ENCODE measurements at regions not wholly inside any gene's neighbourhood (a gene's known extent, or its start where the extent isn't known, plus 50 kb on each side); places are given as distances from the start of the nearest gene placed in this dataset.

GRCh38 chr1:74842726-74843125 is 109.8 kb downstream of the TYW3 start:
- WGBS (ENCODE audit: insufficient coverage): no CpG with 5 or more reads among the region's 3 CpGs
- no peaks in the 10 kb centered on the region for H3K9me3 ChIP-seq (ENCODE audit: control extremely low read depth in 1 of 5, control insufficient read depth in 4 of 5, insufficient read depth in 2 of 5, low read depth in 1 of 5, low read length in 4 of 5)

GRCh38 chr1:74847715-74848114 is 114.8 kb downstream of the TYW3 start:
- Histone ChIP-seq H3K27ac (ENCODE audit: insufficient read depth in 1 of 2, low read depth in 1 of 2, low read length in 2 of 2, poor library complexity in 1 of 2, severe bottlenecking in 2 of 2) (no peak overlapping the region), H3K27me3 (replicated peaks in 2 of 5; ENCODE audit: control insufficient read depth in 4 of 5, insufficient read depth in 5 of 5, low read length in 4 of 5) (no peaks in the 10 kb centered on the region), H3K4me3 (ENCODE audit: control insufficient read depth in 1 of 7, extremely low read depth in 1 of 7, insufficient read depth in 4 of 7, low read depth in 2 of 7, low read length in 6 of 7) (no peak overlapping the region), H3K4me1 (ENCODE audit: control extremely low read depth in 1 of 4, control insufficient read depth in 4 of 4, insufficient read depth in 4 of 4, low read length in 3 of 4) (no peaks in the 10 kb centered on the region), H3K9me3 (ENCODE audit: control extremely low read depth in 1 of 5, control insufficient read depth in 4 of 5, insufficient read depth in 2 of 5, low read depth in 1 of 5, low read length in 4 of 5) (no peaks in the 10 kb centered on the region), H3K36me3 (ENCODE audit: control insufficient read depth in 4 of 4, insufficient read depth in 4 of 4, low read length in 3 of 4) (no peaks in the 10 kb centered on the region)
- WGBS (ENCODE audit: insufficient coverage): no CpG with 5 or more reads among the region's 3 CpGs
- CTCF ChIA-PET: no interaction called here
- no peak for DNase-seq
- POLR2A ChIA-PET: no interaction called here

More at GRCh38 chr1:74842726-74843125, 109.8 kb downstream of the TYW3 start:
- Histone ChIP-seq H3K36me3 (ENCODE audit: control insufficient read depth in 4 of 4, insufficient read depth in 4 of 4, low read length in 3 of 4) (no peaks in the 10 kb centered on the region), H3K27me3 (replicated peaks in 2 of 5; ENCODE audit: control insufficient read depth in 4 of 5, insufficient read depth in 5 of 5, low read length in 4 of 5) (no peaks in the 10 kb centered on the region), H3K4me1 (ENCODE audit: control extremely low read depth in 1 of 4, control insufficient read depth in 4 of 4, insufficient read depth in 4 of 4, low read length in 3 of 4) (no peaks in the 10 kb centered on the region), H3K4me3 (ENCODE audit: control insufficient read depth in 1 of 7, extremely low read depth in 1 of 7, insufficient read depth in 4 of 7, low read depth in 2 of 7, low read length in 6 of 7) (no peak overlapping the region), H3K27ac (ENCODE audit: insufficient read depth in 1 of 2, low read depth in 1 of 2, low read length in 2 of 2, poor library complexity in 1 of 2, severe bottlenecking in 2 of 2) (no peak overlapping the region)
- ChIA-PET POLR2A (no interaction called here), CTCF (no interaction called here)
- no peak for DNase-seq

DNA sequence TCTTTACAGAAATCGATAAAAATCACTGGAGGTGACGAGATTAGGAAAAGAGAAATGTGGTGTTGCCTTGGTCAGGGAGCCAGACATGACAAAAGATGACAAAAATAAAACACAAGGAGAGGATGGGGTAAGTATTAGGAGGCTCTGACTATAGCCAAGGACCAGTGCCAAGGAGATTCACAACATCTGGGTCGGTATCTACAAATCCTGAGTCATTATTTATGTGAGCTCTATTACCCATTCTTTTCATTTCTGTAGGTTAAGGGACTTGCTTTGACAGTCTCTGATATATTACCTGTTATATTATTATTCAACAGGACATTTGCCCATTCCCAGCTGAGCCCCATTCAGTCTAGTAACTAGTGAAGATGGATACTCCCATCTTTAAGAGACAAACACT is 120.8 kb downstream of the TYW3 start:
- 83% methylated on average over 2 of the region's 3 CpGs for WGBS (ENCODE audit: insufficient coverage)
- ChIA-PET POLR2A (no interaction called here), CTCF (no interaction called here)
- DNase-seq: no peak
- no peaks in the 10 kb centered on the region for H3K4me1 ChIP-seq (ENCODE audit: control extremely low read depth in 1 of 4, control insufficient read depth in 4 of 4, insufficient read depth in 4 of 4, low read length in 3 of 4)
- no peaks in the 10 kb centered on the region for H3K27me3 ChIP-seq (replicated peaks in 2 of 5; ENCODE audit: control insufficient read depth in 4 of 5, insufficient read depth in 5 of 5, low read length in 4 of 5)
- H3K27ac ChIP-seq (ENCODE audit: insufficient read depth in 1 of 2, low read depth in 1 of 2, low read length in 2 of 2, poor library complexity in 1 of 2, severe bottlenecking in 2 of 2): no peak overlapping the region
- no peaks in the 10 kb centered on the region for H3K36me3 ChIP-seq (ENCODE audit: control insufficient read depth in 4 of 4, insufficient read depth in 4 of 4, low read length in 3 of 4)
- no peak overlapping the region for H3K4me3 ChIP-seq (ENCODE audit: control insufficient read depth in 1 of 7, extremely low read depth in 1 of 7, insufficient read depth in 4 of 7, low read depth in 2 of 7, low read length in 6 of 7)
- H3K9me3 ChIP-seq (ENCODE audit: control extremely low read depth in 1 of 5, control insufficient read depth in 4 of 5, insufficient read depth in 2 of 5, low read depth in 1 of 5, low read length in 4 of 5): no peaks in the 10 kb centered on the region

DNA sequence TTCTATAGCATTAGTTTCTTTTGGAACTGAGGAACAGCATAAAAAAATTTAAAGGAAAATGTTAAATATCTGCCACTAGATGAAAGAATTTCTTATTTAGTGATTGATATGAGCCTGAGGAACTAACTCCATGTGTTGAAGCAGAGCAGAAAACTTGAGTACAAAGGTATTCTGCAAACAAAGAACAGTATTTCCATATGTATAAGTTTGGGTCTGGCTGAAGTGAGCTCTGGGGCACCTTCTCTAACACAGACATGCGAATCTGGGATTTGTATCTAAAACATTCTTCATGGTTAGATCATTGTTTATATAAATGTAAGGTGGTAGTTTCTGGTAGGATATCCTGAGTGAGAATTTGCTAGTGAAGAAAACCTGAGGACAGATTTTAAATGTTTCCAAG is 123.2 kb downstream of the TYW3 start:
- H3K4me3 ChIP-seq (ENCODE audit: control insufficient read depth in 1 of 7, extremely low read depth in 1 of 7, insufficient read depth in 4 of 7, low read depth in 2 of 7, low read length in 6 of 7): no peak overlapping the region
- no CpG with 5 or more reads among the region's 1 CpG for WGBS (ENCODE audit: insufficient coverage)
- H3K27me3 ChIP-seq (replicated peaks in 2 of 5; ENCODE audit: control insufficient read depth in 4 of 5, insufficient read depth in 5 of 5, low read length in 4 of 5): no peaks in the 10 kb centered on the region

DNA sequence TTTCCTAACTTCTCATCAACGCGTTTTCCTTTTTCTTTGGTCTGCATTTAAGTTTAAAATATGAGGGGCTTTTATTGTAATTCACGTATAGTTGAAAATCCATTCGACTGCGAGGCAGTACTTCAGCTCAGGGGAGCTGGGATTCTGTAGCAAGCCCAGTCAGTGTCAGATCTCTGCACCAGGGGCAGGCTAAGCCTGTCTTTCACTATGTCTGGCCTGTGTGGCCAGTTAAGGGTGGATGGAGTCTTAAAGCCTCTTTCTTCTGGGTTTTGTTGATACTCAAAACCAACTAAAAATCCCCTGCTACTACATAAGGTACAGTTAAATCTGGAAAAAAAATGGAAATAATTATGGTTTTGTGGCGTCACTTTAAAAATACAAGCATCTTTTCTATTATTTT is 124.7 kb downstream of the TYW3 start:
- no peaks in the 10 kb centered on the region for H3K4me1 ChIP-seq (ENCODE audit: control extremely low read depth in 1 of 4, control insufficient read depth in 4 of 4, insufficient read depth in 4 of 4, low read length in 3 of 4)
- no peaks in the 10 kb centered on the region for H3K9me3 ChIP-seq (ENCODE audit: control extremely low read depth in 1 of 5, control insufficient read depth in 4 of 5, insufficient read depth in 2 of 5, low read depth in 1 of 5, low read length in 4 of 5)
- WGBS (ENCODE audit: insufficient coverage): 85% methylated on average over 4 of the region's 6 CpGs
- CTCF ChIA-PET: no interaction called here
- no peaks in the 10 kb centered on the region for H3K27me3 ChIP-seq (replicated peaks in 2 of 5; ENCODE audit: control insufficient read depth in 4 of 5, insufficient read depth in 5 of 5, low read length in 4 of 5)
- no peak overlapping the region for H3K4me3 ChIP-seq (ENCODE audit: control insufficient read depth in 1 of 7, extremely low read depth in 1 of 7, insufficient read depth in 4 of 7, low read depth in 2 of 7, low read length in 6 of 7)
- no peak overlapping the region for H3K27ac ChIP-seq (ENCODE audit: insufficient read depth in 1 of 2, low read depth in 1 of 2, low read length in 2 of 2, poor library complexity in 1 of 2, severe bottlenecking in 2 of 2)
- POLR2A ChIA-PET: no interaction called here
- no peak for DNase-seq
- H3K36me3 ChIP-seq (ENCODE audit: control insufficient read depth in 4 of 4, insufficient read depth in 4 of 4, low read length in 3 of 4): no peaks in the 10 kb centered on the region

More for the DNA sequence above, 123.2 kb downstream of the TYW3 start:
- Histone ChIP-seq H3K4me1 (ENCODE audit: control extremely low read depth in 1 of 4, control insufficient read depth in 4 of 4, insufficient read depth in 4 of 4, low read length in 3 of 4) (no peaks in the 10 kb centered on the region), H3K9me3 (ENCODE audit: control extremely low read depth in 1 of 5, control insufficient read depth in 4 of 5, insufficient read depth in 2 of 5, low read depth in 1 of 5, low read length in 4 of 5) (no peaks in the 10 kb centered on the region), H3K36me3 (ENCODE audit: control insufficient read depth in 4 of 4, insufficient read depth in 4 of 4, low read length in 3 of 4) (no peaks in the 10 kb centered on the region), H3K27ac (ENCODE audit: insufficient read depth in 1 of 2, low read depth in 1 of 2, low read length in 2 of 2, poor library complexity in 1 of 2, severe bottlenecking in 2 of 2) (no peak overlapping the region)
- ChIA-PET CTCF (no interaction called here), POLR2A (no interaction called here)
- DNase-seq: no peak

DNA sequence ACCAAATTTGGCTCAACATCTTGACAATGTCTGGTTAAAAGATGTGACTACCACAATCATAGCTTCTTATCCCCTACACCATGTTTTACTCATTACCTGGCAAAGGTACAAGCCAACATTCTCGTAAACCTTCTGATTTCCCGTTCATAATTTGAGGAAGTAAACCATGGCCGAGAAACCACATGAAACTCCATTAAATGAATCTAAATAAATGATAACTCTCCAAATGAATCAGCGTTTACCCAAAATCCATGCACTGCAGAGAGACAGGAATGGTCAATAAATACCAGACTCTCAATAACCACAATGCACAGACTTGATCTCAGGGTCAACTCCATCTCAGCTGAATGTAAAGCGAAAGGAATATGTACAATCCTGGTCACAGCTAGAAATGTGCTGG is 125.2 kb downstream of the TYW3 start:
- no peaks in the 10 kb centered on the region for H3K36me3 ChIP-seq (ENCODE audit: control insufficient read depth in 4 of 4, insufficient read depth in 4 of 4, low read length in 3 of 4)
- 100% methylated on average over 2 of the region's 5 CpGs for WGBS (ENCODE audit: insufficient coverage)
- H3K4me3 ChIP-seq (ENCODE audit: control insufficient read depth in 1 of 7, extremely low read depth in 1 of 7, insufficient read depth in 4 of 7, low read depth in 2 of 7, low read length in 6 of 7): no peak overlapping the region
- POLR2A ChIA-PET: no interaction called here
- H3K9me3 ChIP-seq (ENCODE audit: control extremely low read depth in 1 of 5, control insufficient read depth in 4 of 5, insufficient read depth in 2 of 5, low read depth in 1 of 5, low read length in 4 of 5): no peaks in the 10 kb centered on the region
- DNase-seq: peak in 1 of 3 donors; percentile 0
- CTCF ChIA-PET: no interaction called here
- no peaks in the 10 kb centered on the region for H3K4me1 ChIP-seq (ENCODE audit: control extremely low read depth in 1 of 4, control insufficient read depth in 4 of 4, insufficient read depth in 4 of 4, low read length in 3 of 4)
- no peaks in the 10 kb centered on the region for H3K27me3 ChIP-seq (replicated peaks in 2 of 5; ENCODE audit: control insufficient read depth in 4 of 5, insufficient read depth in 5 of 5, low read length in 4 of 5)
- H3K27ac ChIP-seq (ENCODE audit: insufficient read depth in 1 of 2, low read depth in 1 of 2, low read length in 2 of 2, poor library complexity in 1 of 2, severe bottlenecking in 2 of 2): no peak overlapping the region

DNA sequence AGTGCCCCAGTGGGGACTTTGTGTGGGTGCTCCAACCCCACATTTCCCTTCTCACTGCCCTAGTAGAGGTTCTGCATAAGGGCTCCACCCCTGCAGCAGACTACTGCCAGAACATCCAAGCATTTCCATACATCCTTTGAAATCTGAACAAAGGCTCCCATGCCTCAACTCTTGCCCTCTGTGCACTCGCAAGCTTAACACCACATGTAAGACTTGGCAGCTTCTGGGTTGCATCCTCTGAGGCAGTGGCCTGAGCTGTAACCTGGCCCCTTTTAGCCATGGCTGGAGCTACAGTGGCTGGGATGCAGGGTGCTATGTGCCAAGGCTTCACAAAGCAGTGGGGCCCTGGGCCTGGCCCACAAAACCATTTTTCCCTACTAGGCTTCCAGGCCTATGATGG is 128.9 kb downstream of the TYW3 start:
- no peaks in the 10 kb centered on the region for H3K36me3 ChIP-seq (ENCODE audit: control insufficient read depth in 4 of 4, insufficient read depth in 4 of 4, low read length in 3 of 4)
- 100% methylated on average over 1 of the region's 1 CpG for WGBS (ENCODE audit: insufficient coverage)
- no peaks in the 10 kb centered on the region for H3K27me3 ChIP-seq (replicated peaks in 2 of 5; ENCODE audit: control insufficient read depth in 4 of 5, insufficient read depth in 5 of 5, low read length in 4 of 5)
- no peak overlapping the region for H3K4me3 ChIP-seq (ENCODE audit: control insufficient read depth in 1 of 7, extremely low read depth in 1 of 7, insufficient read depth in 4 of 7, low read depth in 2 of 7, low read length in 6 of 7)
- no peak for DNase-seq
- H3K4me1 ChIP-seq (ENCODE audit: control extremely low read depth in 1 of 4, control insufficient read depth in 4 of 4, insufficient read depth in 4 of 4, low read length in 3 of 4): no peaks in the 10 kb centered on the region
- ChIA-PET CTCF (no interaction called here), POLR2A (no interaction called here)
- peaks cover 0 to 5% (median 0%) of the 10 kb centered on the region in 5 experiments for H3K9me3 ChIP-seq (ENCODE audit: control extremely low read depth in 1 of 5, control insufficient read depth in 4 of 5, insufficient read depth in 2 of 5, low read depth in 1 of 5, low read length in 4 of 5)
- no peak overlapping the region for H3K27ac ChIP-seq (ENCODE audit: insufficient read depth in 1 of 2, low read depth in 1 of 2, low read length in 2 of 2, poor library complexity in 1 of 2, severe bottlenecking in 2 of 2)
